ENCODE measurements at regions not wholly inside any gene's neighbourhood (a gene's known extent, or its start where the extent isn't known, plus 50 kb on each side); places are given as distances from the start of the nearest gene placed in this dataset.

- CTCF ChIA-PET = no interaction called here
- H4K5ac ChIP-seq (ENCODE audit: low read depth, low read length) = peak overlapping the region; percentile 95
- intact Hi-C loops (cut with micrococcal nuclease) = no loop called here
These were observed 445.4 kb downstream of the TFEC start for GRCh38 chr7:115585015-115585718.

More at GRCh38 chr7:115585015-115585718, 445.4 kb downstream of the TFEC start:
- TF ChIP-seq CEBPB (IDR thresholded peaks at IDR 0.05; ENCODE audit: low read depth, low read length) (no peak), RAD21 (IDR thresholded peaks at IDR 0.05; ENCODE audit: low read length) (no peak), NFE2L2 (IDR thresholded peaks at IDR 0.05; ENCODE audit: low read depth, low read length) (peak; percentile 14; the same call in 1 of the 2 replicates)
- Histone ChIP-seq H3K27me3 (ENCODE audit: control insufficient read depth, insufficient read depth, low read length) (no peaks in the 10 kb centered on the region), H2BK15ac (ENCODE audit: low read depth, low read length) (peak overlapping the region; percentile 59; the same call in 1 of the 3 replicates), H3K9me1 (ENCODE audit: insufficient read depth, low read length) (no peaks in the 10 kb centered on the region; the same call in 1 of the 2 replicates), H2BK20ac (ENCODE audit: low read depth, low read length) (peak overlapping the region; percentile 70), H3K4me1 (ENCODE audit: control insufficient read depth, insufficient read depth, low read length) (peaks cover 8% of the 10 kb centered on the region), H3K4ac (ENCODE audit: low read depth, low read length) (peak overlapping the region; percentile 76), H2AFZ (replicated peaks; ENCODE audit: low read length, poor library complexity) (peak overlapping the region; percentile 63), H3K9ac (ENCODE audit: low read depth, low read length) (no peak overlapping the region), H2BK120ac (ENCODE audit: low read depth, low read length) (peak overlapping the region; percentile 87; the same call in 1 of the 2 replicates), H3K27ac (ENCODE audit: insufficient read depth, low read length) (no peak overlapping the region), H3K79me1 (ENCODE audit: low read depth in 1 of 2, low read length in 2 of 2) (no peaks in the 10 kb centered on the region), H2BK5ac (ENCODE audit: low read depth, low read length, poor library complexity, severe bottlenecking) (peak overlapping the region; percentile 83), H4K91ac (ENCODE audit: insufficient read depth, low read depth, low read length) (peak overlapping the region; percentile 62; the same call in 1 of the 2 replicates), H3K56ac (ENCODE audit: extremely low read depth, insufficient read depth, low read length) (no peak overlapping the region; the same call in 1 of the 2 replicates), H3K4me2 (ENCODE audit: low read depth, low read length) (no peak overlapping the region), H4K8ac (ENCODE audit: low read depth in 2 of 2, low read length in 2 of 2) (peak overlapping the region in 1 of 2 experiments; percentile 68; a peak in 2 of 4 replicates), H2AK5ac (ENCODE audit: low read depth, low read length) (no peak overlapping the region; the same call in 1 of the 2 replicates), H4K20me1 (ENCODE audit: insufficient read depth, low read length) (no peaks in the 10 kb centered on the region), H3K36me3 (ENCODE audit: control insufficient read depth, insufficient read depth, low read length) (no peaks in the 10 kb centered on the region), H3K4me3 (ENCODE audit: insufficient read depth, low read depth, low read length) (no peak overlapping the region), H3K18ac (ENCODE audit: low read depth, low read length) (peak overlapping the region; percentile 96), H2AK9ac (replicated peaks; ENCODE audit: low read depth, low read length, poor library complexity) (peak overlapping the region; percentile 42), H3K23ac (ENCODE audit: low read depth, low read length) (no peak overlapping the region; the same call in 1 of the 2 replicates), H3K9me3 (ENCODE audit: control insufficient read depth, insufficient read depth, low read length) (no peaks in the 10 kb centered on the region), H3K14ac (replicated peaks; ENCODE audit: low read depth, low read length) (peak overlapping the region; percentile 82)
- in situ Hi-C loops (cut with MboI; ENCODE audit: low sequenced_read_pairs) (no loop called here), dilution Hi-C loops (cut with HindIII; ENCODE audit: low sequenced_read_pairs, unreplicated experiment) (no loop called here)
- POLR2A ChIA-PET (ENCODE audit: unreplicated experiment) = no interaction called here
- DNase-seq = peak; percentile 29
- 80% methylated on average over 1 of the region's 5 CpGs; no CpG with 5 or more reads in 1 of the 2 experiments for WGBS, 2 experiments (ENCODE audit: extremely low coverage in 2 of 2, insufficient read length in 1 of 2)
- BruUV-seq (replicated peaks) = no TSS peak
- ATAC-seq (ENCODE audit: low read depth) = no peak
